Calu3 (cell line): ENCODE measurements at regions not wholly inside any gene's neighbourhood (a gene's known extent, or its start where the extent isn't known, plus 50 kb on each side); places are given as distances from the start of the nearest gene placed in this dataset.
"Not testable (repeated sequence)": the region's sequence is repeated elsewhere in the genome, so short reads cannot be mapped to it uniquely, and the experiment has no call there.

Source experiments
- BruUV-seq: library from RNA; stranded (reverse); fragments of 400-500 nt; replicated peaks from 2 replicates; lab custom pipeline; 2021; lab: Mats Ljungman, UMichigan
- CTCF ChIA-PET: fragments of 300-600 bp; sonication (Branson Sonifier 250); formaldehyde crosslinking; loops from one replicate; lab custom pipeline; 2022; ENCODE audit warnings: antibody characterized with exemption; lab: Charles Lee
- DNase-seq: peaks from one replicate; pipeline ENCODE4 v3.0.0; 2022
- H3K27ac Mint-ChIP-seq: one replicate; pipeline ENCODE4 v1.8.0; 2022; ENCODE audit warnings: mixed read lengths; ENCODE audit not compliant: unreplicated experiment
- H3K27me3 Mint-ChIP-seq: one replicate; pipeline ENCODE4 v1.8.0; 2022; ENCODE audit warnings: mixed read lengths; ENCODE audit not compliant: unreplicated experiment
- H3K36me3 Mint-ChIP-seq: one replicate; pipeline ENCODE4 v1.8.0; 2022; ENCODE audit warnings: mild to moderate bottlenecking, moderate library complexity, mixed read lengths; ENCODE audit not compliant: insufficient read depth, unreplicated experiment
- H3K4me1 Mint-ChIP-seq: one replicate; pipeline ENCODE4 v1.8.0; 2022; ENCODE audit warnings: mild to moderate bottlenecking, low read depth, mixed read lengths; ENCODE audit not compliant: unreplicated experiment
- H3K4me3 Mint-ChIP-seq: one replicate; pipeline ENCODE4 v1.8.0; 2022; ENCODE audit warnings: mild to moderate bottlenecking, low read depth, moderate library complexity, mixed read lengths; ENCODE audit not compliant: unreplicated experiment
- H3K9me3 Mint-ChIP-seq: one replicate; pipeline ENCODE4 v1.8.0; 2022; ENCODE audit warnings: low read depth, mixed read lengths; ENCODE audit not compliant: unreplicated experiment
- CTCF ChIP-seq: fragments of 200-600 bp; IDR thresholded peaks from one replicate; pipeline ENCODE4 v1.8.0; 2022; ENCODE audit warnings: antibody characterized with exemption; ENCODE audit not compliant: unreplicated experiment
- intact Hi-C: fragments of 100-400 bp; cut with micrococcal nuclease; formaldehyde crosslinking; loops from one replicate; pipeline ENCODE4 v1.10.0; 2022; ENCODE audit not compliant: unreplicated experiment

- no peak overlapping the region for H3K4me3 Mint-ChIP-seq
- H3K36me3 Mint-ChIP-seq: no peaks in the 10 kb centered on the region
- no peak overlapping the region for H3K27ac Mint-ChIP-seq
- intact Hi-C loops: no loop called here
- no peaks in the 10 kb centered on the region for H3K4me1 Mint-ChIP-seq
- H3K9me3 Mint-ChIP-seq: no peaks in the 10 kb centered on the region
- BruUV-seq: no TSS peak
- no peak for DNase-seq
- no peak for TF ChIP-seq CTCF
- H3K27me3 Mint-ChIP-seq: no peaks in the 10 kb centered on the region
- CTCF ChIA-PET: no interaction called here
These were observed 70.2 kb upstream of the ST3GAL6 start for GRCh38 chr3:98692787-98693473.

GRCh38 chr3:98695796-98696195 lies 67.3 kb upstream of the ST3GAL6 start:
- Mint-ChIP-seq H3K36me3 (no peaks in the 10 kb centered on the region), H3K4me1 (no peaks in the 10 kb centered on the region), H3K4me3 (no peak overlapping the region), H3K9me3 (no peaks in the 10 kb centered on the region), H3K27ac (no peak overlapping the region), H3K27me3 (no peaks in the 10 kb centered on the region)
- no peak for DNase-seq
- TF ChIP-seq CTCF: no peak
- BruUV-seq: no TSS peak
- intact Hi-C loops: no loop called here
- CTCF ChIA-PET: no interaction called here

- intact Hi-C loops, H3K9me3 Mint-ChIP-seq: not testable (repeated sequence)
These were observed 66.8 kb upstream of the ST3GAL6 start for GRCh38 chr3:98696296-98696695.

GRCh38 chr3:98697225-98697624 lies 65.9 kb upstream of the ST3GAL6 start:
- no peak for TF ChIP-seq CTCF
- Mint-ChIP-seq H3K9me3 (no peaks in the 10 kb centered on the region), H3K4me3 (no peak overlapping the region), H3K36me3 (no peaks in the 10 kb centered on the region), H3K27me3 (no peaks in the 10 kb centered on the region), H3K4me1 (no peaks in the 10 kb centered on the region), H3K27ac (no peak overlapping the region)
- DNase-seq: no peak
- CTCF ChIA-PET: no interaction called here
- intact Hi-C loops: no loop called here
- no TSS peak for BruUV-seq

More at GRCh38 chr3:98696296-98696695, 66.8 kb upstream of the ST3GAL6 start:
- H3K4me3 Mint-ChIP-seq, DNase-seq, BruUV-seq, H3K27me3 Mint-ChIP-seq, H3K4me1 Mint-ChIP-seq, CTCF ChIA-PET, H3K27ac Mint-ChIP-seq, H3K36me3 Mint-ChIP-seq: not testable (repeated sequence)

GRCh38 chr3:98699132-98699531 lies 64.0 kb upstream of the ST3GAL6 start:
- Mint-ChIP-seq H3K9me3 (no peaks in the 10 kb centered on the region), H3K27ac (no peak overlapping the region), H3K4me1 (no peaks in the 10 kb centered on the region), H3K27me3 (no peaks in the 10 kb centered on the region), H3K36me3 (no peaks in the 10 kb centered on the region), H3K4me3 (no peak overlapping the region)
- peak; percentile 4 for DNase-seq
- BruUV-seq: no TSS peak
- CTCF ChIA-PET: interaction anchor here (0.7 kb wide), 1 partner anchor 696 kb away, joined by 4 read pairs; no protein-coding TSS in a partner anchor
- intact Hi-C loops: no loop called here
- no peak for TF ChIP-seq CTCF
